ENCODE measurements at regions not wholly inside any gene's neighbourhood (a gene's known extent, or its start where the extent isn't known, plus 50 kb on each side); places are given as distances from the start of the nearest gene placed in this dataset.

DNA sequence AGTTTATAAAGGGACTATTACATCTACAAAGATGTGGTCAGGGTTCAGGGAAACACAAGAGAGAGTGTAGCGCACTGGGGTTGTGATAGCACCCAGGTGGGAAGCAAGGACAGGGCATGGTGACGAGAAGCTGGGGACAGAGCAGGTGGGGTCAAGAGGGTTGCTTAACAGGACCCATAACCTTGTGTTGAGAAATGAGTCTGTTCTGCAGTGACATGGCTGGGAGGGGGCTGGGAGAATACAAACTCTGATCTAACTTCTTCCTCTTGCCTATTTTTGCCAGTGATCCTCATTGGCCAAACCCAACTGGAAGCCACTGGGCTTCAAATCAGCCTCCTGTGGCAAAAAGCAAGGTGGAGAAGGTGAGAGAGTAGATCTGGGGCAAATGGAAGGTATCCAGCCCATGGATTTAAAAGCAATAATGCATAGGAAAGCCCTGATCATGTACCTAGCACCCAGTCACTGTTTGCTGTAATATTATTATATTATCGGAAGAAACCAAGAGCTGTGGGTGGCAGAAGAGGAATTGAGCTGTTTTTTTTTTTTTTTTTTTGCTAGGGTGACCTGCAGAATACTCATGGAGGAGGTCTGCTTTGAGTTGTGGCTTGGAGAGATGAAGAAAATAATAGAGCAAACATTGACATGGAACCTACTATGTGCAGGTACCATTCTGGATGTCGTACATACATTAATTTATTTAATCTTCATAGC is 76.9 kb upstream of the ZFHX3 start:
- in situ Hi-C loops (cut with HindIII; ENCODE audit: low sequenced_read_pairs), result no loop called here
- no peak for DNase-seq (ENCODE audit: low read depth)
- H3K4me3 ChIP-seq (ENCODE audit: low read depth, low read length), result no peak overlapping the region
- no peak for TF ChIP-seq CTCF (IDR thresholded peaks at IDR 0.05; ENCODE audit: low read depth, low read length, missing control alignments)

DNA sequence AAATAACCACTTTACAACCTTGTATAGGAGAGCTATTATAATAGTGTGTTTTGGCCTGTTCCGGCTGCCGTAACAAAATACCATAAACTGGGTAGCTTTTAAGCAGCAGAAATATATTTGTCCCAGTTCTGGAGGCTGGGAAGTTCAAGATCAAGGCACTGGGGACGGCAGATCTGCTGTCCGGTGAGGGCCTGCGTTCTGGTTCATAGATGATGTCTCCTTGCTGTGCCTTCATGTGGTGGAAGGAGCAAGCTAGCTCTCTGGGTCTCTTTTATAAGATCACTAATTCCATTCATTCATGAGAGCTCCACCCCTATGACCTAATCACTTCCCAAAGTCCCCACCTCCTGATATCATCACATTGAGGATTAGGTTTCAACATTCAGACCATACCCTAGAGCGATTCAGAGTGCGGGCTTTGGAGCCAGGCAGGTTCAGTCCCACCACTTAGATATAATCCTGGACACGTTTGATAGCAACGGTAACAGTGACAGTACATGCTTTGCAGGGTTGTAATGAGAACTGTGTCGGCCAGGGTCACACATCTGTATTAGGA is 76.2 kb upstream of the ZFHX3 start:
- in situ Hi-C loops (cut with HindIII; ENCODE audit: low sequenced_read_pairs), result no loop called here
- no peak overlapping the region for H3K4me3 ChIP-seq (ENCODE audit: low read depth, low read length)
- no peak for DNase-seq (ENCODE audit: low read depth)
- TF ChIP-seq CTCF (IDR thresholded peaks at IDR 0.05; ENCODE audit: low read depth, low read length, missing control alignments), result no peak

DNA sequence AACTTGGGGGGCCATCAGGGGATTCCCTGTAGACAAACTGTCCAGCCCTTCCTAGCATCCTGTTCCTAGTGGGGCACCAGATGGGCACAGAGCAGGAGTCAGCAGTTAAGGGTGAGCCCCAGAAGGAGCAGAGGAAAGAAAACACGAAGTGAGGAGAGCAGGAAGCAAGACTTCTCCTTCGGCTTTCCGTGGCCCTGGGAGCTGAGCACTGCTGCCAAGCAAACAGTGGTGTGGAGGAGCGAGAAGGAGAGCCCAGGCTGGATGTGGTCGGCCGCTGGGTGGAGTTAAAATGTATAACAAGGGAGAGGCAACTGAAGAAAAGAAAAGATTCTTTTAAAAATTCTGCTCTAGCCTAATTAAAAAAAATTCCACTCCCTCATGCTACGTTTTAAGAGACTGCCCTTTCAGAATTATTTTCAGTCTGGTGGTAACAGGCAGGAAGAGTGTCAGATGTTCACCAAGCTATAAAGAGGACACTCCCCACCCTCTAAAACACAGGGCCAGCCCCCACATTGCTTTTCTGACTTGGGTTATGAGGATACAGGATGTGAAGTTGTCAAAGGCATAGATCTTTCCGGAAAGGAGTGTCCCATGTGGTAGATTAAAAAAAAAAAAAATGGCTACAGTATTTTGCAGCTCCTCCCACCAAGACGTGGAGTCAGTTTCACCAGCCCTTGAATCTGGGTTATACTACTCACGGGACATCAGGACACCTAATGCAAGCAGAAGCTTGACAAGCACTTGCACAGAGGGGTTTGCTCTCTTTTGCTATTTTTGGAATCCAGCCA is 74.9 kb upstream of the ZFHX3 start:
- no peak overlapping the region for H3K4me3 ChIP-seq (ENCODE audit: low read depth, low read length)
- no peak for DNase-seq (ENCODE audit: low read depth)
- in situ Hi-C loops (cut with HindIII; ENCODE audit: low sequenced_read_pairs), result no loop called here
- TF ChIP-seq CTCF (IDR thresholded peaks at IDR 0.05; ENCODE audit: low read depth, low read length, missing control alignments), result no peak

DNA sequence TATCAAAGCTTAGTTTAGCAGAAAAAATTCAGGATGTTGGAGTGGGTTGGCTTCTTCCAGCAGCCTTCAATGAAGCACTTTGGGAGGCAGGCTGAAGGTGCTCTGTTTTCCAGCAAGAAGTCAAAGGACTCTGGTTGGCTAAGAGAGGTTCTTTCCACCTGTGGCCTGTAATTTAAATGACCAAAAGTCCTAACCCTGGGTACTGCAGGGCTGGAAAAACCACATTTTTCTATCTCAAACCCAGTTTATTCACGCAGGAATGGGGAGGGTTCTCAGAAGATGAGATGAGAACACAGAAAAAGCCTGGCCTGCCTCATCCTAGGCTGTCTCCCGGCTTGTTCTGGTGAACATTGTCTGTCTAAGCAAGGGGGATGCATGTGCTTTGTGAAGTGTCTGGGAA is 68.6 kb upstream of the ZFHX3 start:
- in situ Hi-C loops (cut with HindIII; ENCODE audit: low sequenced_read_pairs), result no loop called here
- no peak for TF ChIP-seq CTCF (IDR thresholded peaks at IDR 0.05; ENCODE audit: low read depth, low read length, missing control alignments)
- DNase-seq (ENCODE audit: low read depth), result no peak

GRCh38 chr16:73113336-73113735 is 65.4 kb upstream of the ZFHX3 start:
- H3K4me3 ChIP-seq (ENCODE audit: low read depth, low read length), result no peak overlapping the region
- no peak for TF ChIP-seq CTCF (IDR thresholded peaks at IDR 0.05; ENCODE audit: low read depth, low read length, missing control alignments)
- in situ Hi-C loops (cut with HindIII; ENCODE audit: low sequenced_read_pairs), result no loop called here
- DNase-seq (ENCODE audit: low read depth), result no peak

More for the DNA sequence above, 68.6 kb upstream of the ZFHX3 start:
- H3K4me3 ChIP-seq (ENCODE audit: low read depth, low read length), result no peak overlapping the region

DNA sequence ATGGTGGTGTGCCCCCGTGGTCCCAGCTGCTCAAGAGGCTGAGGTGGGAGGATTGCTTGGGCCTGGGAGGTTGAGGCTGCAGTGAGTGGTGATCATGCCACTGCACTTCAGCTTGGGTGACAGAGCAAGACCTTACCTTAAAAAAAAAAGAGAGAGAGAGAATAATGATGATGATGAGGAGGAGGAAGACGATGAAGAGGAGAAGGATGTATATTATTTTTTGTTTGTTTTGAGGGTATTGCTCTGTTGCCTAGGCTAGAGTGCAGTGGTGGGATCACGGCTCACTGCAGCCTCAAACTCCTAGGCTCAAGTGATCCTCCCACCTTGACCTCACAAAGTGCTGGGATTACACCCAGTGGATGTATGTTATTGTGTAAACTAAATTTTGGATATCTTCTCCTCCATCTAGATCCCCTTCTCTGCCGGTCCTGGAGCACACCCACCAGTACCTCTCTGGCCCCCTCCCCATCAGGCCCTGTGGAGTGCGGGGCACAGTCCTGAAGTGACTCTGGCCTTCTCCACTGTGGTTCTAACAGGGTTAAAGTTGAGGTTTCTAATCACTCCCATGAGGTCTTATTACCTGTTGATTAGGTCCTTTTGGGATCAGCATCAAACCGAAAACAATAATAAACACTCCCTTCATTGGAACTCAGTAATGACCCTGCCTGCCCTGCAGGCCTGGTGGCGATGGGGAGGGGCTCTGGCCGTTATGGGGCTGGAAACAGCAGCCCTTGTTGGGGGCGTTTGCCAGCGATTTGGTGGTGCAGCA is 60.5 kb upstream of the ZFHX3 start:
- no peak for TF ChIP-seq CTCF (IDR thresholded peaks at IDR 0.05; ENCODE audit: low read depth, low read length, missing control alignments)
- no peak for DNase-seq (ENCODE audit: low read depth)
- H3K4me3 ChIP-seq (ENCODE audit: low read depth, low read length), result no peak overlapping the region
- in situ Hi-C loops (cut with HindIII; ENCODE audit: low sequenced_read_pairs), result no loop called here

Measured in astrocyte of the cerebellum (primary cell).